HUES6 (cell line): ENCODE measurements at regions not wholly inside any gene's neighbourhood (a gene's known extent, or its start where the extent isn't known, plus 50 kb on each side); places are given as distances from the start of the nearest gene placed in this dataset.

ENCODE experiments used
- H3K27ac ChIP-seq: 2 replicates; pipeline ENCODE4 v1.7.0; 2013; ENCODE audit warnings: low read depth, mild to moderate bottlenecking, low read length, inconsistent platforms
- H3K27me3 ChIP-seq: 2 replicates; pipeline ENCODE4 v1.6.1; 2013; ENCODE audit warnings: low read length; ENCODE audit not compliant: control insufficient read depth, insufficient read depth
- H3K36me3 ChIP-seq: 2 replicates; pipeline ENCODE4 v1.6.1; 2013; ENCODE audit warnings: low read length; ENCODE audit not compliant: control insufficient read depth, insufficient read depth
- H3K4me1 ChIP-seq: 2 replicates; pipeline ENCODE4 v1.6.1; 2013; ENCODE audit warnings: low read length; ENCODE audit not compliant: control insufficient read depth, insufficient read depth
- H3K4me3 ChIP-seq: 2 replicates; pipeline ENCODE4 v1.5.1; 2013; ENCODE audit warnings: low read depth, low read length
- H3K9ac ChIP-seq: one replicate; pipeline ENCODE4 v1.6.1; 2013; ENCODE audit warnings: mild to moderate bottlenecking, low read length
- H3K9me3 ChIP-seq: 2 replicates; pipeline ENCODE4 v1.6.1; 2013; ENCODE audit warnings: low read depth, low read length; ENCODE audit not compliant: control insufficient read depth, insufficient read depth

- Histone ChIP-seq H3K4me1 (peaks cover 13% of the 10 kb centered on the region), H3K27me3 (no peaks in the 10 kb centered on the region), H3K4me3 (no peak overlapping the region), H3K9me3 (no peaks in the 10 kb centered on the region), H3K36me3 (no peaks in the 10 kb centered on the region), H3K9ac (no peak overlapping the region), H3K27ac (no peak overlapping the region)
These were observed 143.3 kb downstream of the KCNRG start for GRCh38 chr13:50158385-50159165.

GRCh38 chr13:50159607-50160006 is 144.4 kb downstream of the KCNRG start:
- Histone ChIP-seq H3K27me3 (no peaks in the 10 kb centered on the region), H3K9ac (no peak overlapping the region), H3K9me3 (no peaks in the 10 kb centered on the region), H3K4me3 (no peak overlapping the region), H3K36me3 (no peaks in the 10 kb centered on the region), H3K4me1 (peaks cover 13% of the 10 kb centered on the region), H3K27ac (no peak overlapping the region)

GRCh38 chr13:50161052-50161451 is 145.8 kb downstream of the KCNRG start:
- Histone ChIP-seq H3K4me3 (no peak overlapping the region), H3K9ac (no peak overlapping the region), H3K9me3 (no peaks in the 10 kb centered on the region), H3K4me1 (peaks cover 13% of the 10 kb centered on the region), H3K27ac (no peak overlapping the region), H3K27me3 (no peaks in the 10 kb centered on the region), H3K36me3 (no peaks in the 10 kb centered on the region)

GRCh38 chr13:50162001-50162400 is 146.8 kb downstream of the KCNRG start:
- Histone ChIP-seq H3K27ac (no peak overlapping the region), H3K4me1 (peaks cover 13% of the 10 kb centered on the region), H3K4me3 (no peak overlapping the region), H3K36me3 (no peaks in the 10 kb centered on the region), H3K27me3 (no peaks in the 10 kb centered on the region), H3K9me3 (no peaks in the 10 kb centered on the region), H3K9ac (no peak overlapping the region)

GRCh38 chr13:50162567-50162966 is 147.3 kb downstream of the KCNRG start:
- Histone ChIP-seq H3K4me3 (no peak overlapping the region), H3K9ac (no peak overlapping the region), H3K4me1 (peaks cover 13% of the 10 kb centered on the region), H3K36me3 (no peaks in the 10 kb centered on the region), H3K27me3 (no peaks in the 10 kb centered on the region), H3K27ac (no peak overlapping the region), H3K9me3 (no peaks in the 10 kb centered on the region)

- H3K4me3 ChIP-seq: no peak overlapping the region
- peaks cover 6% of the 10 kb centered on the region for H3K4me1 ChIP-seq
- no peak overlapping the region for H3K9ac ChIP-seq
- no peak overlapping the region for H3K27ac ChIP-seq
- no peaks in the 10 kb centered on the region for H3K9me3 ChIP-seq
- no peaks in the 10 kb centered on the region for H3K27me3 ChIP-seq
- no peaks in the 10 kb centered on the region for H3K36me3 ChIP-seq
These were observed 152.1 kb downstream of the KCNRG start for GRCh38 chr13:50167224-50167947.

GRCh38 chr13:50167967-50168366 is 152.7 kb downstream of the KCNRG start:
- H3K4me3 ChIP-seq: no peak overlapping the region
- no peak overlapping the region for H3K9ac ChIP-seq
- H3K4me1 ChIP-seq: 0 out of 2 replicates have a peak, but pooled peaks cover under 1% of the 10 kb centered on the region

GRCh38 chr13:50168786-50169185 is 153.5 kb downstream of the KCNRG start:
- H3K9me3 ChIP-seq: no peaks in the 10 kb centered on the region
- no peak overlapping the region for H3K4me3 ChIP-seq
- H3K27me3 ChIP-seq: no peaks in the 10 kb centered on the region
- no peaks in the 10 kb centered on the region for H3K4me1 ChIP-seq
- no peak overlapping the region for H3K27ac ChIP-seq
- no peaks in the 10 kb centered on the region for H3K36me3 ChIP-seq
- H3K9ac ChIP-seq: no peak overlapping the region

More at GRCh38 chr13:50167967-50168366, 152.7 kb downstream of the KCNRG start:
- Histone ChIP-seq H3K9me3 (no peaks in the 10 kb centered on the region), H3K27me3 (no peaks in the 10 kb centered on the region), H3K27ac (no peak overlapping the region), H3K36me3 (no peaks in the 10 kb centered on the region)

GRCh38 chr13:50170447-50171037 is 155.3 kb downstream of the KCNRG start:
- no peak overlapping the region for H3K4me3 ChIP-seq
- H3K9me3 ChIP-seq: no peaks in the 10 kb centered on the region

GRCh38 chr13:50171590-50172282 is 156.5 kb downstream of the KCNRG start:
- no peak overlapping the region for H3K27ac ChIP-seq

More at GRCh38 chr13:50170447-50171037, 155.3 kb downstream of the KCNRG start:
- H3K27me3 ChIP-seq: no peaks in the 10 kb centered on the region
- H3K27ac ChIP-seq: no peak overlapping the region
- H3K36me3 ChIP-seq: no peaks in the 10 kb centered on the region
- H3K9ac ChIP-seq: no peak overlapping the region
- no peaks in the 10 kb centered on the region for H3K4me1 ChIP-seq

More at GRCh38 chr13:50171590-50172282, 156.5 kb downstream of the KCNRG start:
- Histone ChIP-seq H3K36me3 (no peaks in the 10 kb centered on the region), H3K9me3 (no peaks in the 10 kb centered on the region), H3K4me1 (no peaks in the 10 kb centered on the region), H3K9ac (no peak overlapping the region), H3K27me3 (no peaks in the 10 kb centered on the region), H3K4me3 (no peak overlapping the region)
